ENCODE measurements at regions not wholly inside any gene's neighbourhood (a gene's known extent, or its start where the extent isn't known, plus 50 kb on each side); places are given as distances from the start of the nearest gene placed in this dataset.

- no peak for DNase-seq
Measured at GRCh38 chr4:54496412-54496811, 161.3 kb upstream of the KIT start.

GRCh38 chr4:54497947-54498346, 159.8 kb upstream of the KIT start:
- no peak for DNase-seq

DNA sequence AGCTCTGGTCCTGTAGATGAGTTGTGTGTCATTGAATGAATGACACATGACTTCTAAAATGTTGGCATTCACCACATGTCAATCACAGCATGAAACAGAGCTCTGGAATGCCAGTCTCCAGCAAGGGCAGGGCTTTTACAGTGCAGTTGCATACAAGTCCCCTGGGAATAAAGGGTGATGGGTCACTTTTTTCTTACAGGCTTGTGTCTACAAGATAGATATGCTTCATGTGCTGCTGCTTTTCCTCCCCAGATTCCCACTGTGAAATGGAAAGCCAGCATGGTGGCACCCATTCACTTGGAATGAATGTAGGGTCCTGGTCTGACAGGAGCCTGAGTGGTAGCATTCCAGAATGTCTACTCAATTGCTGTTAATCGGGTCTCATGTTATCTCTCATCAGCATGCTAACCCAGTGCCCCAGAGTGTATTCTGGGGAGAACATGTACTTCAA, 159.1 kb upstream of the KIT start:
- peak; percentile 19 for DNase-seq

DNA sequence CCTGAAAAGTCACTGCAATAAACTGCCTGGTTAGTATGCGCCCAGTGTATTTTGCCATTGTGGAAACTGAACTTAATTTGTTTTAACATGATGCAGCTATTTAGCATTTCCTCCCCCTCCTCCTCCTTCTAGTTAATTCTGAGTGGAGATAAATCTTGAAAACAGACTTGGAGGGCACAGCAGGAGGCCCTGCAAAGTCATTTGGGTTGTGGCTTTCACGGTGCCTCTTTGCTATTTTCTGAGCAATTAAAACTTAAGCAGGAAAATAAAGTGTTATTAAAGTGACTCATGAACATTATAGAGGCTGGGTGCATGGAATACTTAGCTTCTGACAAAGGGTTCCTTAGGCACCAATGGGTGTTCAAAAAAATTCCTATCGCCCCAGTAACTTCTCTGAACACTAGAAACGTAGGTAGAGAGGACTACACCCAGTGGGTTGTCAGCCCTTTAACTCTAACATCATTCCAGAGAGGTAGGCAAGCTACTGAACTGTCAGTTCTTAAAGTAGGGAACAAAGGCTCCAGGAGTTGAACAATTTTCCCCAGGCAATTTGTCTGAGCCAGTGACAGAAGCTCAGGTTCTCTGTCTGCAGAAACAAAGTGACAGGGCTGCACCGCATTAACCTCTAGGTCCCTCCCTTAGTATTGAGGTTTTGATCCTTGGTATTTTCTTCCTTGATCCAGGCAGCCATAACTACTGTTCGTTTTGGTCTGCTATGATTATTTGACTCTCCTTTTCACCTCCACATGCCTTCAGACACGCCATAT, 158.3 kb upstream of the KIT start:
- no peak for DNase-seq

DNA sequence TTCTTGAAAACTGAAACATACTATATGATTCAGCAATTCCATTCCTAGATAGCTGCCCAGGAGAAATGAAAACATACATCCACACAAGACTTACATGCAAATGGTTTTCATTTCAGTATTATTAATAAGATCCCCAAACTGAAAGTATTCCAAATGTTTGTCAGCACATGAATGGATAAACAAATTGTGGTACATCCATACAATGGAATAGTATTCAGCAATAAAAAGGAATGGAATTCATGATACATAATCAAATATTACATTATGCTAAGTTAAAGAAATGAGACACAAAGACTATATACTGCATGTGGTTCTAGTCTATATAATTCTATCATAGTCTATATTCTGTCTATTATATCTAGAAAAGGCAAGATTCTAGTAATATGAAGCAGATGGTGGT, 152.4 kb upstream of the KIT start:
- no peak for DNase-seq

DNA sequence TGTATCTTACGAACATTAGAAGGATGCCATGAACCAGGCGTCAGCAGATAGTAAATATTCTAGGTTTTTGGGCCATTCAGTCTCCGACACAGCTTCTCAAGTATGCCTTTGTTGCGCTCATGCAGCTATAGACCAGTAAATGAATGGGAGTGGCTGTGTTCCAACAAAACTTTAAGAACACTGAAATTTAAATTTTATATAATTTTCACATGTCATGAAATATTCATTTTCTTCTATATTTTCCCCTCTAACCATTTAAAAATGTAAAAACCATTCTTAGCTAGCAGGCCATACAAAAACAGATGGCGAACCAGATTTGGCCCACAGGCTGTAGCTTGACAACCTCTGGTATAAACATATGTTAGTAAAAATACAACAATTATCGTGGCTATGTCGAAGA, 151.8 kb upstream of the KIT start:
- DNase-seq = no peak

DNA sequence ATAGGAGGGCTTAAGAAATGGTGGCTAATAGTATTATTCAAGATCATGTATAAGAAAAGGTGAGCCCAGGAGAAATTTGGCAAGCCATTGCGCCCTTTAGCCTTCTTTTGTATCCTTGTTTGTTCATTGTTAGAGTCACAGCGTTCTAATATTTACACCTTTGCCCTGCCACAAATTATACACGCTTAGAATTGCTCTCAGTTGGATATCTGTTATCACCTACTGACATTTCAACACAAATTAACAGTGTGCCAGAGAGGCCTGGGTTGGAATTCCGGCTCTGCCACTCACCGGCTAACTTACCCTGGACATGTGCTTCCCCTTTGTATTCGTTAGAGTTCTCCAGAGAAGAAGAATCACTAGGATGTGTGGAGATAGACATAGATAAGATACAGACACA, 148.7 kb upstream of the KIT start:
- no peak for DNase-seq

DNA sequence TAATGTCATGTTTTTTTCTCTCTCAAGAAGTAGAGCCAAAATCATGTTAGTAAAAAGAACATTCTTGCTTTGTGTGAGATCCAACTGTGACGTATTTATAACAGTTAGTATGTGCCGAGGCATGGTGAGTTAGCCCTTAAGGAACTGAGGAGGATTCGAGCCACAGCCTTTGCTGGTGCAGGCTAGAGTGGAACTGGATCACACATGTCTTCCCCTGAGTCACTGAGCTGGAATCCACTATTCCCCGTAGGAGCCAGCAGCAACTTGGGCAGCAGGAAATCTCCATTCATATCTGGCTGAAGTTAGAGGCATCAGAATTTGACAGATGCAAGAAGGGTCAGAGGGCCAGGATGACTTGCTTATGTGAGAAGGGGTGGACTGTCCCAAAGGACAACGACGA, 144.6 kb upstream of the KIT start:
- DNase-seq = no peak

DNA sequence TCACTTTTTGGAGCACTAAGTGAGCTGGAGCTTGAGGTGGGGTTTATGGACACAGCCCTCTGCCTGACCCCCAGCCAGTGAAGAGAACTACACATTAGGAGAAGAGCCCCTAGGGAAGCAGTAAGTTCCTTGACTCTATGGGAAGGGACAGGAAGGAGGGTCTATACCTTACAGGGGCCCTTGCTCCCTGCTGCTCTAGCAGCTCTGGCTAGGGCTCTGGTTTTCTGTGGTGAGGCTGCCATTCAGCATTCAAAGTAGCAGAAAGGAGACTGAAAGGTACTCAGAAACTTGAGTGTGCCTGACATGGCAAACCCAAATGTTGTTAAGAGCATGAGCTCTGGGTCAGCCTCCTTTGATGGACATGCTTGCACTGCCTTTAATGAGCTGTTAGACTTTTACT, 144.0 kb upstream of the KIT start:
- DNase-seq = no peak

- no peak for DNase-seq
Measured at GRCh38 chr4:54516556-54517215, 141.1 kb upstream of the KIT start.

DNA sequence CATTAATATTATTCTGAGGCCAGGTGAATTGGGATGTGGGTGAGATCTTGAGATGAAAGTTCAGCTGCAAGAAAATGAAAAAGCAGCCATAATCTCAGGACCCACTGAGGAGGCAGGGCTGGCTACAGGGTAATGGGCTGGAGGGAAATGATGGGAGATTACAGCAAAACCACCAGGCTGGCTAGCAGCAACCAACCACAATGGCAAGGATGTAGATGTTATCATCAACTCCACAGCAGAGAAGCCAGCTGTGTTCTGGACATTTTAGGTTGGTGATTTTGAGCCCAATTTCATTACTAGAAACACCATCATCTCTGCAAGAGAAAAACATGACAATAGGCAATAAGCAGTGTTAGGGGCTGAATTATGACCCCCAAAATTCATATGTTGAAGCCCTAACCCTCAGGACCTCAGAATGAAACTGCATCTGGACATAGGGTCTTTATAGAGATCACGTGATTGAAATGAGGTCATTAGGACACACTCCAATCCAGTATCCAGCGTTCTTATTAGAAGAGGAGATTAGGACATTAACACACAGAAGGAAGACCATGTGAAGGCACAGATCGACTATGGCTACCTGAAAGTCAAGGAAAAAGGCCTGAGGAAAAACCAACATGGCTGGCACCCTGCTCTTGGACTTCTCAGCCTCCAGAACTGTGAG, 139.8 kb upstream of the KIT start:
- peak; percentile 49 for DNase-seq

GRCh38 chr4:54525602-54526001, 132.2 kb upstream of the KIT start:
- no peak for DNase-seq

DNA sequence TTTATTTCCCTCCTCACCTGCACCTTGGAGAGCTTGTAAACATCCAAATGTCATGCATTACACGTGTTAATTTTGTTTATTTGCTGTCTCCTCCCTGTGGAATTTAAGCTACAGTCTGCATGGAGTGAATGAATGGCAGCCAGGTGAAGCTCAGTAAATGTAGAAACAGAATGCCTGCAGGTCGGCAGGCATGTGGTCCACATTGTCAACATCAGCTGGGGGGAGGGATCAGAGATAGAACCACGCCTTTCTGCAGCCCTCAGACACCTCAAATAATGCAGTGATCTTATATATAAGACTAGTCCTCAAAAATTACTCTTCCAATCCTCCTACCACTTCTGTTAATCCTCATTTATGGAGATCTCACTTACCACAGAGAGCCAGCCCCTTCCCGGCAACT, 131.2 kb upstream of the KIT start:
- peak; percentile 51 for DNase-seq

- peak; percentile 51 for DNase-seq
Measured at GRCh38 chr4:54527532-54527931, 130.2 kb upstream of the KIT start.

DNA sequence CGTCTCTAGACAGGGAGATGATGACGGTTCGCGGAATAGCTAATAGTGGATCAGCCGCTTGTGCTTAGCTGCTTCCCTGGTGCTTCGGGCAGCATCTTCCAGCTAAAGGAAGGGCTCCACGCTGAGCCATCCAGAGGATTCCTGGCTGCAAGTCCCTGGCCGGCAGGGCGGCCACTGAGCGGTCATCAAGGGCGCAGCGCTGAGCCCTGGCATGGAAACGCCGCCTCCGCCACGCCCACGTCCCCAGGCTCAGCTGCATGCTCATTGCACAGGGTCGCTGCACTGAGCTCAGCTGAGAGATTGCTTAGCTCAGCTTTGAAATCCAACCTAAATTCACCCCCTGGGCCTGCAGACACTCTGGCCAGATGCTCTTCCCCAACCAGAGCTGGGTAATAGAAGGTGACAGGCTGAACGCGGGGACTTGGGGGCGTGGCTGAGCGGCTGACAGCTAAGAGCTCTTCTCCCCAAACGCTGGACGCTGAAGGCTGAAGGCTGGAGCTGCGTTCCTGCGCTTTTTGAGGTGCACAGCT, 118.2 kb upstream of the KIT start:
- peak; percentile 85 for DNase-seq

DNA sequence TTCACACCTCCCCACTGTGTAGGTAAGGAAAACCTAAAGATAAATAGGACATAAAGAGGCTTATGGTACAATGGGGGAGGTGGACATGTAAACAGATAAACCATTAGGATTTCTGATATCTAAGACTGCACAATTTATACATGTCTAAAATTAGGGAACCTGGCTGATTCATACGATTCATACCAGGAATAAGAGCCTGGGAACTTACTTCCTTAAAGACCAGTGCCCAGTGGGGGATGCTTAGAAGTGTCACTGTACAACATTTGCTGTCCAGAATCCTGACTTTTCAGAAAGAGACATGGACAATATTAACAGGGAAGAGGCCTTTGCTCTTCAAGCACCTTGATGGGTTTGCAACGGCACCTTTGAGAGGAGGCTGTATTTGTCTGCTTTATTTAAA, 116.8 kb upstream of the KIT start:
- no peak for DNase-seq

DNA sequence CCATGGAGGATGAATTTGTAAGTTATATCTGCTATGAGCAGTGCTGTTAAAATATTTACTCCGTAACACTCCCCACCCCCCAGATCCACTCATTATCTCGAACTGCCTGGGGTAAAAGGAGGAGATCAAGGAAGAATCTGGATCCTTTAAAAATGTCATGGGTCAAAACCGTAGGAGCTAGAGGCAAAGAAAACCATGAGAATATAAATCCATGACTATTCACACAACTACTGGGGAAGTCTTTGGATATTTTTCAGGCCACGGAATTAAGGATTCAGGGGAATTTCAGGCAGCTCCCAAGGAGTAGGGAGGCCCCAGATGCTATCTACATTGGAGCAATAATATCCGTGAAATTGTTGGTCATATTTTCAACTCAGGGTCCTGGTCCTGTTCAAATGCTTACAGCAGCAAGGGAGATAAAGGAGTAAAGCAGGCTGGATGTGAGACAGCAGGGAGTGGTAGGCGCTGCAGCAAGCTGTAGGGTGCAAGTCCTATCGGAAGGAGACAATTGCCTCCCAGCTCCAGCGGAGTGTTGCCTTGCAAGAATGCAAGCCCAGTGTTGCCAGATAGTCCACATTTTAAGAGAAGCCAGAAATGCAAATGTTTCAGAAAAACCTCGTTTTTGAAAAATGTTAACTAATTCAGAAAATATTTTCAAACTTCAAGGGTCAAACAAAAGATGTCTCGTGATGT, 116.2 kb upstream of the KIT start:
- peak; percentile 23 for DNase-seq

GRCh38 chr4:54542119-54542438, 115.7 kb upstream of the KIT start:
- no peak for DNase-seq

GRCh38 chr4:54542540-54543041, 115.2 kb upstream of the KIT start:
- DNase-seq = peak; percentile 72

GRCh38 chr4:54543088-54543795, 114.5 kb upstream of the KIT start:
- DNase-seq = peak; percentile 53

GRCh38 chr4:54545663-54546424, 111.9 kb upstream of the KIT start:
- no peak for DNase-seq

Measured in NCI-H526 treated with DMSO at 0.1 percent for 48 hours (cell line).